ENCODE measurements at regions not wholly inside any gene's neighbourhood (a gene's known extent, or its start where the extent isn't known, plus 50 kb on each side); places are given as distances from the start of the nearest gene placed in this dataset.

DNA sequence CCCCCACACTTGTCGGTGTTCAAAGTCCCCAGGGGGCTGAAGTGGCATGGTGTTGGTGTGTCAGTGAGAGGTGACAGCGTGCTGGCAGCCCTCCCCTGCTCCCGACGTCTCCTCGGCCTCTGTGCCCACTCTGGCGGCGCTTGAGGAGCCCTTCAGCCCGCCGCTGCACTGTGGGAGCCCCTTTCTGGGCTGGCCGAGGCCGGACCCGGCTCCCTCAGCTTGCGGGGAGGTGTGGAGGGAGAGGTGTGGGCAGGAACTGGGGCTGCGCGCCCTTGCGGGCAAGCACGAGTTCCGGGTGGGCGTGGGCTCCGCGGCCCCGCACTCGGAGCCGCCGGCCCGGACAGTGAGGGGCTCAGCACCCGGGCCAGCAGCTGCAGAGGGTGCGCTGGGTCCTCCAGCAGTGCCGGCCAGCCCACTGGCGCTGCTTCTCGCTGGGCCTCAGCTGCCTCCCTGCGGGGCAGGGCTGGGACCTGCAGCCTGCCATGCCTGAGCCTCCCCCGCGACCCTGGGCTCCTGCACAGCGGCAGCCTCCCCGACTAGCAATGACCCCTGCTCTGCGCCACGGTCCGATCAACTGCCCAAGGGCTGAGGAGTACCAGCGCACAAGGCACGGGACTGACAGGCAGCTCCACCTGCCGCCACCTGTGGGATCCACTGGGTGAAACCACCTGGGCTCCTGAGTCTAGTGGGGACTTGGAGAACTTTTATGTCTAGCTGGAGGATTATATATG is 224.1 kb upstream of the RIOK2 start:
- no peak for DNase-seq

DNA sequence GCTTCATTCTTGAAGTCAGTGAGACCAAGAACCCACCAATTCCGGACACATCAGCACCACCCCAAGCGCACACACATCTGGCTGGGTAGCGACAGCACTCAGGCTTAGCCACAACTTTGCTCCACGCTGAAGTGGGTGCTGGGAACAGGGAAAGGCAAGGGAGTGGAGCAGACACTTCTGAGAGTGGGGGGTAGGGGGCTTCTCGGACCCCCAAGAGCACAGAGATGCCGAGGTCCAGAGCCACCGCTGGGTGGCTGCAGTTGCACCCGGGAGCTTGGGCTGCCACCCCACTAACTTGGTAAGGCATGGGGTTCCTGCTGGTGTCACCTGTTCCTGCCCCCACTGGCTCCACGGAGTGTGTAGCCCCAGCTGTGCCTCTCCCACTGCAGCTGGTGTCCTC is 225.3 kb upstream of the RIOK2 start:
- DNase-seq: no peak

DNA sequence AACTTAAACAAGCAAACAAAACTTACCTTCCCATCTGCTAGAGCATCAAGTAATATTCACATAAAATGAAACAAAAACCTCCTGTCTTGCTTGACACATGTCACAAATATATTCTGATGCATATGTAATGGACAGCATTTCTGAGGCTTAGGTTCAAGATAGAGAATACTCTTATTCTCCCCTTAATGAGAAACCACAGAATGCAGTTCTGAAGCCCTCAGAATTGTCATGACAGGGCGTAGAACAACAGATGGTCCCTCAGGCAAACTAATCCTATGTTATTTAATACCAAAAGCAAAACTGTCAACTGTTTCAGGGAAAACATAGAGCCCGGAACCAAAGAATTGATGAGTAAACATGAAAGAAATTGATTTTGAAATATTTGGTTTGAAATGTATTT is 229.9 kb upstream of the RIOK2 start:
- DNase-seq: no peak

DNA sequence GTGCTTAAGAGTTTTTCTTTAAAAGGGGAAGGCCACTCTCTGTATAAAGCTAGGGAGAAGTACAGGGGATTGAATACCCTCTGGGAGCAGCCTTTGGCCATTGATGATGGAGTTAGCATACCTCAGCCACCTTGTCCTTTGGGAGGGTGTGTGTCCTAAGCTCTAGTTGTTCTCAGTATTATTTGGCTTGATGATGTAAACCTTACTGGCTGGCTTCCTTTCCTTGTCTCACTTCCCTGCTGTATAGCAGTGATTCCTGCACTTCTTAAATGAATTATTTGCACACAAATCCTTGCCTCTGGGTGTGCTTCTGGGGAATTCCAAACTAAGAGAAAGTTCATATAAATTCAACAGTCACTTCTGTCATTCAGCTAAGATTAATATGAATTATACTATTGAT is 234.9 kb upstream of the RIOK2 start:
- no peak for DNase-seq

DNA sequence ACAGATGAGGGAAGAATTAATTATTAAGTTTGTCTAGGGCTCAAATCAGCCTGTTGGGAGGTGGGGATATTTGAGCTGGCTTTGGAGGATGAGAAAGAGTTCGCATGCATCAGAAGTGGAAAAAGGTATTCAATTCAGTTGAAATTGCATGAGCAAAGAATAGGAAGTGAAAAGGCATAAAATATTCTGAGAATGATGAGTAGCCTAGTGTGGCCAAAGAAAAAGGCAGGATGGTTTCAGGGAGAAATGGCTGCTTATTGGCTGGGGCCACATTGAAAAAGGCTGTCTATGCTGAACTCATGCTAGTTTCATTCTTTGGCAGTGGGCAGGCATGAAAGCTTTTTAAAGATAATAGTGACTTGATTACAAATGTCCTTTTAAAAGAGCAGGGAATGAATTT is 235.4 kb upstream of the RIOK2 start:
- no peak for DNase-seq

DNA sequence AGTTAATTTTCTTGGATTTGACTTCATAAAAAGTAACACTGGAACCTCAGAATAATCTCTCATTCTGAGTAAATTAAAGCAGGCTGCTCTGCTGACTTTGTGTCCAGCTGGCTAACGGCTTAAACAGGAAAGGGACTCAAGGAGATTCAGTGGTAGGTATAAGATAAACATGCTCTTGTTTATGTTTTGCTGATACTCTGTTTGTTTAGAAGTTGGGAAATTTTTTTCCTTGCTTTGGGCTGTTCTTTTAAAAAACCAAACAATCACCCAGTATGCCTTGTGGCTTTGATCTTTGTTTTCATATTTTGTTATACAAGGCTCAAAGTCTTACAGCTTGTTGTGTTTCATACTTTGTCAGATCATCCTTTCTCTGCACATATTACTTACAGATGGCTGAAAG is 237.6 kb upstream of the RIOK2 start:
- DNase-seq: no peak

DNA sequence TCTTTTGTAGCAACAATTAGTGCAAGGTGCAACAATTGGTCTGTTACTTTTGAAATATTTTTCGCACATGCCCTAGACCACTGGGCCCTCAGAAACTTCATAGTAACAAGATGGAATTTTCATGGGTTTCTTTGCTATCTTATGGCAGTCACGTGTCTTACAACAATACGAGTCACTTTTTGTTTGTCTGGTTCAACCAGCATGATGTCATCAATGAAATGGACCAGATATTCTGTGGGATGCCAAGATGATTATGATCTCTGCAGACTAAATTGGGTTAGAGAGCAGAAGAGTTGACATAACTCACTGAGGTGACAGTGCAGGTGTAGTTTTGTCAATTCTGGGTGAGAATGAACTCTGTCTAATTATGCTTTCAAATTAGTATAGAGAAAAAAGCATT is 239.6 kb upstream of the RIOK2 start:
- no peak for DNase-seq

DNA sequence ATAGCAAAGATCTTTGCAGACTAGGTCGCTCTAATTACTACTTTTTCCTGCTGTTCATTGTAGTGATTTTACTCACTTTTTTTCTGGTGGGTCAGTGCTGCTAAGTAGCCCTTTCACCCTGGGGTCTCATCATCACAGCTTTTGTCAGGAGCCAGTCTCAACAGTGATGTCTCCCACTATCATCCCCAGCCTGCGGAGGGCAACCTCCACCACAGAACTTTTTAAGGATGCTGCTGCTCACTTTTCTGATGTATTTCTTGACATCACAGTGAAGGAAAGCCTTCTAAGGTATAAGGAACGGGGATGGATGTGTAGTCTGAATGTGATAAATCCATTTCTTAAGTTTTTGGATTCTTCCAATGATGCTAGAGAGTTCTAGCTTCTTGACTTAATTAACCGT is 242.5 kb upstream of the RIOK2 start:
- DNase-seq: no peak

DNA sequence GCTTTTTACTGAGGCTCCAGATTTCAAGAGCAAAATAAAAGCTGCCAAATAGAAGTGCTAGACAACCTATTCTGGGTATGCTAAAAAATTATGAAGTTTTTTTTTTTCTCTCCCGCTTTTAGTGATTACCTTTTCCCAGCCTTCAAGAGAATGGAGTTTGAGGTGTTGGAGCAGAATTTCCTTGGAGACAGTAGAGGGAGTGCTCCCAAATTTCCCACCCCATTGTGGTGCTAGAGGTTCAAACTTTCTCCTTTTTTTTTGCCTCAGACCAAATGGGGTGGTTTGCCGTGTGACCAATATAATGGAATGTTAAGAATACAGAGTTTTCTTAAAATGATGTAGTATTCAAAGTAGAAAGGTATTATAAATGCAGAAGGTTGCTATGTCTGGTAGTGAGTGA is 244.2 kb upstream of the RIOK2 start:
- no peak for DNase-seq

DNA sequence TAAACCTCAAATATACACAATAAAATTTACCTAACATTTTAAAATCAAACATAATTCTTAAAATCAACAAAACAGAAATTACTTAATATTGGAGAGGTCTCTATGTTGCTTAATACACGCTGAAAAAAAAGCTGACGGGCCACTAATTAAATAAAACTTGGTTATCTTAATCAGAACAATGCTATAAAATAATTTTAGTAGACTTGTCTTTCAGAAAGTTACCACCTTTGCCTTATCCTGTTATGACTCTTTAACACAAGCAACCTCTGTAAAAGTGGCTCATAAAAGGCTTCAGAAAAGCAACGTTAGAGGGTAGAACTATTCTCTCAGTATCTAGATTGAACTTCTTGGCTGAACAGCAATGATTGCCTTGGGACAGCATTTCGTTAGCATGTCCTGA is 251.0 kb upstream of the RIOK2 start:
- DNase-seq: no peak

DNA sequence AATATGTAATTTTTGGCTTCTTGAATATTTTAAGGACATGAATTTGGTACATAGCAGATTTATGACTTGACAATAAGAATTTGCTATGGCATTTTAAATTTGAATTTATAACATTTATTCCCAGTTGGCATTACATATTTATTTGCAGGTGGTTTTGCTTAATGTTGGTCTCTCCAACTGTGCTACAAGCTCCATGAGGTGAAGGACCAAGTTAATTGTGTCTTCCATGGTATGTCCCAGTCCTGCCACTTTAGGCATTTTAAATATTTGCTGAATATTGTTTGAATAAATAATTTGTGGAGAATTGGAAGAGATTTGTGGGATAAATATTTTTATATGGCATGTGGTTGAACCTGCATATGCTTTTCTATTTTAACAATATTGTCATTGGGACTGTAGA is 253.4 kb upstream of the RIOK2 start:
- DNase-seq: no peak

DNA sequence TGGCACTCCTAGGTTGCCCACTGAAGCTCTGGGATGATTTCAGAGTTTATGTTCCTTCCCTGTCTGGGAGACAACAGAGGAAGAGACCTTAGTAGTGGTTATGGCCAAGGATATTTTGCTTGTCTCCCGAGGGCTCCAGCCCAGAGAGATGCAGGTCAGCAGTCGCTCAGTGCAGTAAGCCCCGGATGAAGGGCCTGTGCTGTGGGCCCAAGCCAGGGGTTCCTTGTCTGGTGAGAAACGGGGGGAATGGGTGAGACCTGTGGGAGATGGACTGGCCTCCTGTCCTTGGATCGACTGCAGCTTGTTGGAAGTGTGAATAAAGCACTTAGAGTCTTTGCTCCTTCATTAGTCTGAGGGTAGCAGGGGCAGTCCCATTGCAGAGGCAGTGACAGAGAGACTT is 260.7 kb upstream of the RIOK2 start:
- DNase-seq: no peak

DNA sequence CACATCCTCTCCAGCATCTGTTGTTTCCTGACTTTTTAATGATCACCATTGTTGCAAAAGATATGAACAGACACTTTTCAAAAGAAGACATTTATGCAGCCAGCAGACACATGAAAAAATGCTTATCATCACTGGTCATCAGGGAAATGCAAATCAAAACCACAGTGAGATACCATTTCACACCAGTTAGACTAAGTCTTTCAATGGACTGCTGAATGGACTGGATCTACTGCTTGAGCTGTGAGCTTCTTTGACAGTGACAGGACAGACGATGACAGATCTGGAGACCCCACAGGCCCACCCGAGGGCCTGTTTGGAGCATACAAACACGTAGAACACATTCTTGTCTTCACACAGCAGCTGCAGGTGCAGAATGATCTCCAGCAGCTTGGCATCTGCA is 266.1 kb upstream of the RIOK2 start:
- no peak for DNase-seq

DNA sequence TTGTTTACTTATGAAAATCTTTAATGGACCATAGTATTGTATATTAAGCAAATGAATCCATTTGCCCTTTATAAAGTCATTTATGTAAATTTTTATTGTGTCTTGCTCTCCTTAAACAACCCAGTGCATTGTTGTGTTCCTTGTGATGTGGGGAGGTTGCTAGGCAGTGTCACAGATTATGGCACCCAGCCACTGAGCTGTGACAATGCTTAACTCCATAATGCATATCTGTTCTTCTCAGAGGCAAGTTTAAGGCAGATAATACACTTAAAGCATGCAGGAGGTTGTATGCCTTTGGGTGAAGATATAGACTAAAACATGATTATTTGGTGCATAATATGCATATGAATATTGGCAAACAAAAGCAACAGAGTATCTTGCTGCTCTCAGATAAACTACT is 269.6 kb upstream of the RIOK2 start:
- DNase-seq: no peak

DNA sequence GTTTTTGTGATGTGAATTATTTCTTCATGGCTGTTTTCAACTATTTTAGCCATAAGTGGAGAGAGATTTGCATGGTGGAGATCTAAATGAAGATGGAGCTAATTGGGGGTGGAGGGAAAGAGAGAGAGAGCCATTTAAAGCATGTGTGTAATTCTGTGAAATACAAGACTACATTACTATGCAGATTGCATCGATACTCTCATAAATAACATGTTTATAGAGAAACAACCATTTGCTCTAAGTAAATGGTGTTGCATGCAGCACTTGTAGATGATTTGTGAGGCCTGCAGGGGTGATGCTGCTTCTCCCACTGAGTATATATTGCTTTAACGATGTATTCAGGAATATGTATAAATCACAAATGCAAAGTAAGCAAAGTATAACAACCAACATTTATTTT is 270.2 kb upstream of the RIOK2 start:
- DNase-seq: no peak

DNA sequence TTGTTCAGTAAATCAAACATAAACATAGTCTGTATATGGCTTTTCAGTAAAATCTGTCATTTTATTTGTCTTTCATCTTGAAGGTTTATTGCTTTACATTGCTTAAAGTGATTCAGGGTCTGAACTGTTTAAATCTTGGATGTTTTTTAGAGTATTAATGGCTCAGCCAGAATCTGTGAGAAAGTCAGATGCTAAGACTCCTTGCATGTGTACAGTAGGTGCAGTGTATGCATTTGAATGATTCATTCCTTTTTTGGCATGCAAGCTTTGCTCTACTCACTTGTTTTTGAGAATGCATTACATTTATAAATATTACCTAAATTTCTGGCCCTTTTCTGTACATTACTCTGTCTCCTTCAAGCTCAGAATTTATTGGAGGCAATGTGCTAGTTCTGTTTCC is 271.0 kb upstream of the RIOK2 start:
- no peak for DNase-seq

DNA sequence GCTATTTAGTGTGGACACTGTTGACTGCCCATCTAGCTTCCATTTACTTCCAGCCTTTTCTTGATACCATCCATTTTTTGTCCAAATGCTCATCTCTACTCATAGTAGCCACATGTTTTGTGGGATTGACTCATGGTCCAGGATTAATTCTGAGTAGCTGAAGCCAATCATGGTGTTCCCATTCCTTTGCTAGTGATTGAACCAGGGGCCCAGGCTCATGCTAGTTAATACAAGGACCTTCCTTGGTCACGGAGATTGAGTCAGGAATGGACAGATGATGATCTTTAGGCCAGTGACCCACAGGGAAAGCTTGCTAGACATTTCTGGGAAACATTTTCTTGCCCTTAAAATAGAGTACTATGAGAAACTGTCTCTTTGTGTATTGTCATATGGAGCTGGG is 272.9 kb upstream of the RIOK2 start:
- no peak for DNase-seq

DNA sequence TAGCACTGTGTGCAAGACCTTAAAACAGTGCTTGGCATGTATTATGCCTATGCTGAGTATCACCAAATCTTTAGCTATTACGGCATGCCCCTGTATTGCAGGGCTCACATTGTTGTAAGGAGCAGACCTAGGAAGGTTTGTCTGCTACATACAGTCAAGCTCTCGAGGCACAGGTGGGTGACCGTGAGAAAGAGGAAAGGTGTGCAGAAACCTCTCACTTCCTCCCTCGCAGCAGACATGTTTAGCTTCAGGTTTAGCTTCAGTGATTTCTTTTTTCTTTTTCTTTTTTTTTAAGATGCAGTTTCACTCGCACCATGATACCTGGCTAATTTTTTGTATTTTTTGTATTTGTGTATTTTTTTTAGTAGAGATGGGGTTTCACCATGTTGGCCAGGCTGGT is 275.8 kb upstream of the RIOK2 start:
- no peak for DNase-seq

DNA sequence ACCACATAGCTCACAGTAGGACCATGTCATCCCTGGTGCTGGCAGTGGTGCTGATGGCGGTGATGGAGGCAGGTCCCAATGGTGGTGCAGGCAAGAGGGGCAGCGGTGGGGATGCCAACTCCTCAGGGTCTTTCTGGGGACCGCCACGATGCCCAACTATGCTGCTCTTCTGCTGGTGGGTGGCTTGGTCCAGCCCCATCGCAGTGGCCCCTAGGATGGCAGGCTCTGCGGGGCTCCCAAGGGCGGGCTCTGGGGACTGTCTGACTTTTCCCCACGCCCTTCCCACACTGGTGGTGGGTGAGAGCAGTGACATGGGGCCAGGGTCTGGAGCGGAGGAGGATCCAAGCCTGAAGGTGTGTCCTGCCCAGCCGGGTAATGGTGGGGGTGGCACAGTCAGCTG is 288.9 kb upstream of the RIOK2 start:
- no peak for DNase-seq

DNA sequence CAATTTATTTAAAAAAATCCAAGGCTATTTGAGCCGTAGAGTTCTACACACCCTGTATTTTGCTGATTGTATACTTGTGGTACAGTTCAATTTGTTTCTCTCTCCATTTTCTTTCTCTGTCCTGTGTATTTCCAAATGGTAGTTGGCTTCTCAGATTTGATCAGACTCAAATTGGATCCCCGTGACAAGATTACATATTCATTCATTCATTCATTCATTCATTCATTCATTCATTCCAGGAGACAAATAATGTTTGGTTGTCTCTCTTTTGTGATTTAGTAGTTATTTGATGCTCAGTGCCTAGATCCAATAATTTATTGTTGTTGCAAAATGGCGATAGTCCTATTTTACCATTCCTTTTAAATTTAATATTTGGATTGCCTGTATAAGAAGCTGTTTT is 292.8 kb upstream of the RIOK2 start:
- DNase-seq: no peak

DNA sequence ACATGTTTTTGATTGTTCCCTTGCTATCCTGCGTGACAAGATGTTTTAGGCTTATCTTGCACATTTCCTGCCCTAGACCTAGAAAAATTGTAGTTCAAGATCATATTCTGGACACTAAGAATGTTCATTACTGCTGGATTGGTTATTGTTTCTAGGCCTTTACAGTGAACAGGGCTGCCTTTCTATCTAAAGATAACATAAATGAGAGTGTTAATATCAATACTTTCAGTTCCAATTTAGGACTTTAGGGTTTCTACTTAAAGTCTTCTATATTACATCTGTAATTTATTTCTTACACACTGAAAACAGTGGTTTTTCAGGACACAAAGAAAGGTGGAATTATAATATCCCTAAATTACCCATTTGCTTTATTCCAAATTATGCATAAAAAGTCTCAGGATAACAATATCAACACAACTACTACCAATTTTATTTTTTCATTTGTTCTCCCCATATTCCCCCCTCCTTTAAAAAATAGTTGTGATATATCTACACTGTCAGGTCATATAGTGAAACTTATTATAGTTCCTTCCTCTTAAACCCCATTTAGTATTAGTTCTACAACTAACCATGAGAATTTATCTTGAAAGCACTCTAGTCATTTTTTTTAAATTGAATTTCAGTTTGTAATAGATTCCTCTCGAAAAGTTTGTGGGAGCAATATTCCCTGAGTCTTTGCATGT is 293.9 kb upstream of the RIOK2 start:
- DNase-seq: no peak

DNA sequence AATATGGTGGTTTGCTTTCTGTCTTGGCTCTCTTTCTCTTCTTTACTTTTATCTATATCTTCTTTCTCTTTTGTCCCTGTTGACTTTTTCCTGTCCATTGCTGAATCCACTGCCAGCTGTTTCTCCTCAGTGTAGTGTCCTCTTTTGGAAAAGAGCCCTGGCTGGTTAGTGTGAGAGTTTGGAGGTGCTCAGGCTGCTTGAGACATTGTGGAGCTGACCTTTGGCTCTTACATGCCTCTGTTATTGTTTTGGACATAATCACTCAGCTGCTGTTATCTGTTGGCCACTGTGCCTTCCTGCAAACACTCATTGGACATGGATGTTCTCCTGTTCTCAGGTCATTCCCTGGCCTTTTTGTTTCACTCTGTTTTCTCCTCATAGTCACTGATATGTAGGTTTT is 295.4 kb upstream of the RIOK2 start:
- DNase-seq: no peak

DNA sequence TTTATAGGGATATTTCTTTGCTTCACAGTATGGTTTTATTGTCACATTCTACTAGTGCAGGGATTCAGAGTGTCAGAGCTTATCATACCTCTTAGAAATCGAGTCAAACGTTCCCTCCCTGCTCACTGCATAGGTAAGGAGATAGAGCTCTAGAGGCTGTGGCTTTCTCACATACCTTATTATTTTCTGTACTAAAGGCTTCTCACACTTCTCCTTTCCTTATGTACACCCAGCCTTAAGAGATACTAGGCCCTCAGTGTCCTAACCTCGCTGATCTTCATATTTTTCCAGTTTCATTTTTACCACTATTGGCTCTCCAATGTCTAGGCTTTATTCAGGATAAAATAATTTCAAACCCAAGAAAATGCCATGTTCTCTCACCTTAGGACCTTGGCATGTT is 297.3 kb upstream of the RIOK2 start:
- no peak for DNase-seq

DNA sequence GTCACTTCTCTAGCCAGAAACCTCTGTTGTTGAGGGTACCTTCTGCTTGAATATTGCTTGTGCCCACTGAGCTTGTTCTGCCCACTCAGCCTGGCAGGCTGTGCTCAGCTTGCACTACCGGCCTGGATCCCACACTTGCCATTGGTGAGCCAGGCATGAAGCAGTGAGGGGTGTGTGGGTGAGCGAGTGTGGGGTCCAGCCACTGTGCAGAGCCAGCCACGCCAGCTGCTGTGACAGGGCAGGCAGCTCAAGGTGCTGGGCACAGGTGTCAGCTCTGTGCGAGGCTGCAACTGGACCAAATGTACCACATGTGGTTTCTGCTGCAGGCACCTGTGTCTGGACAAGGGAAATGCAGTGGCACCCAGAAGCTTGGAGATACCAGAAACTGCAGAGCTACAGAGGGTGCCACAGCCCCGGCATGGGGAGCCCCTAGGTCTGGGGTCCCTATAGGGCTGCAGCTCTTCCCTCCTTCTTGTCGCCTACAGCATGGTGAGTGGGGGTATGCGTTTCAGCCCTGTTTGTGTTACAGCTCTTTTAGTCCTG is 305.1 kb upstream of the RIOK2 start:
- no peak for DNase-seq
